Mucosa of gallbladder (tissue), 1 donor: ENCODE measurements at regions not wholly inside any gene's neighbourhood (a gene's known extent, or its start where the extent isn't known, plus 50 kb on each side); places are given as distances from the start of the nearest gene placed in this dataset.
"Not testable (repeated sequence)": the region's sequence is repeated elsewhere in the genome, so short reads cannot be mapped to it uniquely, and the experiment has no call there.

ENCODE experiments used
- DNase-seq: peaks from one replicate; pipeline ENCODE4 v3.0.0-alpha.2; 2020; ENCODE audit warnings: low spot score
- donor health status: DM: no; HTN: no; CAD: no.

GRCh38 chr6:22145376-22145775, 151.5 kb downstream of the PRL start:
- DNase-seq, result no peak

GRCh38 chr6:22145823-22146677, 150.8 kb downstream of the PRL start:
- DNase-seq, result peak; percentile 34

GRCh38 chr6:22146678-22146930, 150.2 kb downstream of the PRL start:
- DNase-seq, result no peak

- DNase-seq, result no peak
Measured at GRCh38 chr6:22146931-22147701, 149.7 kb downstream of the PRL start.

GRCh38 chr6:22147921-22148776, 148.7 kb downstream of the PRL start:
- peak; percentile 28 for DNase-seq

- DNase-seq, result no peak
Measured at GRCh38 chr6:22149096-22149495, 147.7 kb downstream of the PRL start.

GRCh38 chr6:22149501-22150367, 147.1 kb downstream of the PRL start:
- DNase-seq, result no peak

GRCh38 chr6:22150368-22151035, 146.3 kb downstream of the PRL start:
- no peak for DNase-seq

- DNase-seq, result no peak
Measured at GRCh38 chr6:22151892-22152291, 144.9 kb downstream of the PRL start.

- DNase-seq, result no peak
Measured at GRCh38 chr6:22152841-22153240, 144.0 kb downstream of the PRL start.

- DNase-seq, result no peak
Measured at GRCh38 chr6:22153384-22154158, 143.3 kb downstream of the PRL start.

GRCh38 chr6:22155551-22155950, 141.3 kb downstream of the PRL start:
- no peak for DNase-seq

- DNase-seq, result no peak
Measured at GRCh38 chr6:22157233-22157632, 139.6 kb downstream of the PRL start.

GRCh38 chr6:22164236-22164635, 132.6 kb downstream of the PRL start:
- DNase-seq, result no peak

GRCh38 chr6:22171006-22171405, 125.8 kb downstream of the PRL start:
- not testable (repeated sequence) for DNase-seq

GRCh38 chr6:22171885-22172284, 125.0 kb downstream of the PRL start:
- not testable (repeated sequence) for DNase-seq

GRCh38 chr6:22173311-22173710, 123.5 kb downstream of the PRL start:
- DNase-seq, result no peak

- DNase-seq, result not testable (repeated sequence)
Measured at GRCh38 chr6:22180250-22180649, 116.6 kb downstream of the PRL start.

- no peak for DNase-seq
Measured at GRCh38 chr6:22184371-22184770, 112.5 kb downstream of the PRL start.

GRCh38 chr6:22189946-22190345, 106.9 kb downstream of the PRL start:
- DNase-seq, result no peak
